Panc1 (cell line): ENCODE measurements at regions not wholly inside any gene's neighbourhood (a gene's known extent, or its start where the extent isn't known, plus 50 kb on each side); places are given as distances from the start of the nearest gene placed in this dataset.

Source experiments
- CTCF ChIP-seq: fragments of 450-650 bp; IDR thresholded peaks from 2 replicates; pipeline ENCODE4 v1.5.1; 2017; ENCODE audit warnings: mild to moderate bottlenecking
- POLR2AphosphoS5 ChIP-seq: IDR thresholded peaks from 2 replicates; pipeline ENCODE4 v1.6.1; 2012; ENCODE audit warnings: mild to moderate bottlenecking, low read depth, low read length, moderate library complexity
- REST ChIP-seq, 2 experiments: IDR thresholded peaks; 2 replicates each; pipeline ENCODE4 v1.6.1; 2011 to 2012; ENCODE audit warnings: low read depth in 2 of 2, control low read depth in 1 of 2, low read length in 1 of 2, mild to moderate bottlenecking in 1 of 2, moderate library complexity in 1 of 2; ENCODE audit not compliant: insufficient read depth in 1 of 2
- TCF7L2 ChIP-seq: IDR thresholded peaks from 2 replicates; pipeline ENCODE4 v1.6.1; 2011; ENCODE audit warnings: mild to moderate bottlenecking, low read depth, low read length, inconsistent platforms

GRCh38 chr13:90444232-90444631 is 903.3 kb upstream of the MIR17HG start:
- TF ChIP-seq CTCF = no peak
- TF ChIP-seq POLR2AphosphoS5 = no peak
- no peak for TF ChIP-seq REST (IDR thresholded peaks at IDR 0.05; ENCODE audit: insufficient read depth in 1 of 2, low read depth in 2 of 2, low read length in 1 of 2)
- no peak for TF ChIP-seq TCF7L2
